ENCODE measurements at regions not wholly inside any gene's neighbourhood (a gene's known extent, or its start where the extent isn't known, plus 50 kb on each side); places are given as distances from the start of the nearest gene placed in this dataset.

DNA sequence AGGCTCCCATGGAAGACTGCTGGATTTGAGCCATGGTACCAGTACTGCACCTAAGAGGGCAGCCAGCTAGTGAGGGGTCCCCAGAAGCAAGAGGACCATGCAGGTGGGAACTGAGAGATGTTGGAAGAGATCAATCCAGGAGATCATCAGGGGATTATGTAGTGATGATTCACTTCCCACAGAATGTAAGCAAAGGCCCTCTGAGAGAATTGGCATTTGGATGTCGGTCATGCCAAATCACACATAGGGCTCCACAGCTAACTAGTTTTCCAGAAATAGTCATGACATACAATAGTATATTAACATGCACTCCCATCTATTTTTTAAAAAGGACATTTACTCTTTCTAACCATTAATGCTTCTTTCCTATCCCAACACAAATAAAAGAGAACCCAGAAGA lies 112.5 kb downstream of the RASGEF1B start:
- TF ChIP-seq RAD21 (IDR thresholded peaks at IDR 0.05; ENCODE audit: low read depth) (no peak), TEAD4 (IDR thresholded peaks at IDR 0.05) (no peak), EGR1 (IDR thresholded peaks at IDR 0.05) (no peak), EP300 (IDR thresholded peaks at IDR 0.05; ENCODE audit: borderline replicate concordance) (no peak), TCF12 (IDR thresholded peaks at IDR 0.05; ENCODE audit: low read depth) (no peak)
- TF ChIP-seq, protein P1, sequence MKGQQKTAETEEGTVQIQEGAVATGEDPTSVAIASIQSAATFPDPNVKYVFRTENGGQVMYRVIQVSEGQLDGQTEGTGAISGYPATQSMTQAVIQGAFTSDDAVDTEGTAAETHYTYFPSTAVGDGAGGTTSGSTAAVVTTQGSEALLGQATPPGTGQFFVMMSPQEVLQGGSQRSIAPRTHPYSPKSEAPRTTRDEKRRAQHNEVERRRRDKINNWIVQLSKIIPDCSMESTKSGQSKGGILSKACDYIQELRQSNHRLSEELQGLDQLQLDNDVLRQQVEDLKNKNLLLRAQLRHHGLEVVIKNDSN (IDR thresholded peaks at IDR 0.05) = no peak

DNA sequence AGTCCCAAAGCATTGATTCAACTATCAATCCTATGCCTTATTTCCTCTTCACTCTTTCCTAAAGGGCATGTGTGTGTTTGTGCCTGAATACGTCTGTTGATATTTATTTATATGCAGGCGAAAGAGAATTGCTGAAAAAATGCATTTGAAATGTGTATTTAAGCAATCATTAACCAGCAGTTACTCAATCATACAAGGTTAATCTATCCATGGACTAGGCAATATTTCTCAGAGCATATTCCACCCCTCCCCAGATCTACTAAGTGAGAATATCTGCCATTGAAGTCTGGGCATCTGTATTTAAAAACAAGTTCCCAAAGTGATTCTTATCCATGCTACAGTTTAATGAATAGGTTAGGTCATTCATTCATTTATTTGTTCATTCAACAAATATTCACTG lies 113.6 kb downstream of the RASGEF1B start:
- no peak for TF ChIP-seq FOXM1 (IDR thresholded peaks at IDR 0.05; ENCODE audit: borderline replicate concordance, low read depth)
- no peak for TF ChIP-seq EGR1 (IDR thresholded peaks at IDR 0.05)
- TF ChIP-seq, protein P2, sequence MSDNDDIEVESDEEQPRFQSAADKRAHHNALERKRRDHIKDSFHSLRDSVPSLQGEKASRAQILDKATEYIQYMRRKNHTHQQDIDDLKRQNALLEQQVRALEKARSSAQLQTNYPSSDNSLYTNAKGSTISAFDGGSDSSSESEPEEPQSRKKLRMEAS (IDR thresholded peaks at IDR 0.05) = no peak
- no peak for TF ChIP-seq RAD21 (IDR thresholded peaks at IDR 0.05; ENCODE audit: low read depth)
- no peak for TF ChIP-seq YY1 (IDR thresholded peaks at IDR 0.05; ENCODE audit: low read depth)
- no peak for TF ChIP-seq TAF1 (IDR thresholded peaks at IDR 0.05; ENCODE audit: low read depth)
- TF ChIP-seq, protein P1 (IDR thresholded peaks at IDR 0.05) = no peak
- TF ChIP-seq CEBPB (IDR thresholded peaks at IDR 0.05) = no peak
- TF ChIP-seq, protein P3, sequence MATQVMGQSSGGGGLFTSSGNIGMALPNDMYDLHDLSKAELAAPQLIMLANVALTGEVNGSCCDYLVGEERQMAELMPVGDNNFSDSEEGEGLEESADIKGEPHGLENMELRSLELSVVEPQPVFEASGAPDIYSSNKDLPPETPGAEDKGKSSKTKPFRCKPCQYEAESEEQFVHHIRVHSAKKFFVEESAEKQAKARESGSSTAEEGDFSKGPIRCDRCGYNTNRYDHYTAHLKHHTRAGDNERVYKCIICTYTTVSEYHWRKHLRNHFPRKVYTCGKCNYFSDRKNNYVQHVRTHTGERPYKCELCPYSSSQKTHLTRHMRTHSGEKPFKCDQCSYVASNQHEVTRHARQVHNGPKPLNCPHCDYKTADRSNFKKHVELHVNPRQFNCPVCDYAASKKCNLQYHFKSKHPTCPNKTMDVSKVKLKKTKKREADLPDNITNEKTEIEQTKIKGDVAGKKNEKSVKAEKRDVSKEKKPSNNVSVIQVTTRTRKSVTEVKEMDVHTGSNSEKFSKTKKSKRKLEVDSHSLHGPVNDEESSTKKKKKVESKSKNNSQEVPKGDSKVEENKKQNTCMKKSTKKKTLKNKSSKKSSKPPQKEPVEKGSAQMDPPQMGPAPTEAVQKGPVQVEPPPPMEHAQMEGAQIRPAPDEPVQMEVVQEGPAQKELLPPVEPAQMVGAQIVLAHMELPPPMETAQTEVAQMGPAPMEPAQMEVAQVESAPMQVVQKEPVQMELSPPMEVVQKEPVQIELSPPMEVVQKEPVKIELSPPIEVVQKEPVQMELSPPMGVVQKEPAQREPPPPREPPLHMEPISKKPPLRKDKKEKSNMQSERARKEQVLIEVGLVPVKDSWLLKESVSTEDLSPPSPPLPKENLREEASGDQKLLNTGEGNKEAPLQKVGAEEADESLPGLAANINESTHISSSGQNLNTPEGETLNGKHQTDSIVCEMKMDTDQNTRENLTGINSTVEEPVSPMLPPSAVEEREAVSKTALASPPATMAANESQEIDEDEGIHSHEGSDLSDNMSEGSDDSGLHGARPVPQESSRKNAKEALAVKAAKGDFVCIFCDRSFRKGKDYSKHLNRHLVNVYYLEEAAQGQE (IDR thresholded peaks at IDR 0.05; ENCODE audit: low read depth) = no peak
- no peak for TF ChIP-seq CREB1 (IDR thresholded peaks at IDR 0.05; ENCODE audit: low read depth)
- TF ChIP-seq EP300 (IDR thresholded peaks at IDR 0.05; ENCODE audit: borderline replicate concordance) = no peak
- TF ChIP-seq TEAD4 (IDR thresholded peaks at IDR 0.05) = no peak
- no peak for TF ChIP-seq NFIC (IDR thresholded peaks at IDR 0.05)
- no peak for TF ChIP-seq ZBTB7A (IDR thresholded peaks at IDR 0.05; ENCODE audit: low read depth)
- no peak for TF ChIP-seq TCF12 (IDR thresholded peaks at IDR 0.05; ENCODE audit: low read depth)

DNA sequence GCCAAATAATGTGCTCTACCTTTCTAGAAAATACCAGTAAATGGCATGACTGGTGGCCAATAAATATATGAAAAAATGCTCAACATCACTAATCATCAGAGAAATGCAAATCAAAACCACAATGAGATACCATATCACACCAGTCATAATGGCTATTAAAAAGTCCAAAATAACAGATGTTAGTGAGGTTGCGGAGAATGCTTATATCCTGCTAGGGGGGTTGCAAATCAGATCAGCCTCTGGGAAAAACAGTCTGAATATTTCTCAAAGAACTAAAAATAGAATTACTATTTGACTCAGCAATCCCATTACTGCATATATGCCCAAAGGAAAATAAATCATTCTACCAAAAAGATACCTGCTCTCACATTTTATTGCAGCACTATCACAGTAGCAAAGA lies 115.1 kb downstream of the RASGEF1B start:
- no peak for TF ChIP-seq TCF12 (IDR thresholded peaks at IDR 0.05; ENCODE audit: low read depth)
- TF ChIP-seq YY1 (IDR thresholded peaks at IDR 0.05; ENCODE audit: low read depth) = no peak
- no peak for TF ChIP-seq FOXM1 (IDR thresholded peaks at IDR 0.05; ENCODE audit: borderline replicate concordance, low read depth)
- TF ChIP-seq NFIC (IDR thresholded peaks at IDR 0.05) = no peak

DNA sequence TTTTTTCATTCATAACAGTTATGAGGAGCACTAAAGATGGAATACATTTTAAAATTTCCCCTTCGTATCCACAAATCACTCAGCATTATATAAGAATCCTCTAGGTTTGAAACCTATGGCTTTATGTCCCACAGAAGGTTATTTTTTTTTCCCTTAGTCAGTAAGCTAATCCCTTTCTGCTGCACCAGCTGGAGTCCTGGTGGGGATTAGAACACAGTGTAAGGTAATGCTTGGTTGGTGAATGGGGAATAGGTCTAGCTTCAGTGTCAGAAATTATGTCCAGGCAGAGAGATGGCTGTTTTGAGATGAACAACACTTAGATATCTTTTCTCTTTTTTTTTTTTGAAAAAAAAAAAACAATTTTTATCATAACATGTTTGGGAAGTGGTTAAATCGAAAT lies 116.6 kb downstream of the RASGEF1B start:
- TF ChIP-seq TEAD4 (IDR thresholded peaks at IDR 0.05) (no peak), CEBPB (IDR thresholded peaks at IDR 0.05) (no peak), CREB1 (IDR thresholded peaks at IDR 0.05; ENCODE audit: low read depth) (no peak), YY1 (IDR thresholded peaks at IDR 0.05; ENCODE audit: low read depth) (no peak), TAF1 (IDR thresholded peaks at IDR 0.05; ENCODE audit: low read depth) (no peak), ZBTB7A (IDR thresholded peaks at IDR 0.05; ENCODE audit: low read depth) (no peak), RAD21 (IDR thresholded peaks at IDR 0.05; ENCODE audit: low read depth) (no peak)
- TF ChIP-seq, protein P3 (IDR thresholded peaks at IDR 0.05; ENCODE audit: low read depth) = no peak

DNA sequence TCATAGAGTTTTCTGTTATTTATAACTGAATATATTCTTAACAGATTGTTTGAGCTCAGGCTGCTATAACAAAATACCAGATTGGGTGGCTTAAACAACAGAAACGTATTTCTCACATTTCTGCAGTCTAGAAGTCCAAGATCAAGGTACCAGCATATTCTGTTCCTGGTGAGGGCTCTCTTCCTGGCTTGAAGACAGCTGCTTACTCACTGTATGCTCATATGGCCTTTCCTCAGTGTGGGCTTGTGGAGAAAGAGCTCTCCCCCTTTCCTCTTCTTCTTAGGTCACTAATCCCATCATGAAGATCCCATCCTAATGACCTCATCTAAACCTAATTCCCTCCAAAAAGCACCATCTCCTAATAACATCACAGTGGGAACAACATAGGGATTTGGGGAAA lies 117.8 kb downstream of the RASGEF1B start:
- TF ChIP-seq EGR1 (IDR thresholded peaks at IDR 0.05) = no peak

DNA sequence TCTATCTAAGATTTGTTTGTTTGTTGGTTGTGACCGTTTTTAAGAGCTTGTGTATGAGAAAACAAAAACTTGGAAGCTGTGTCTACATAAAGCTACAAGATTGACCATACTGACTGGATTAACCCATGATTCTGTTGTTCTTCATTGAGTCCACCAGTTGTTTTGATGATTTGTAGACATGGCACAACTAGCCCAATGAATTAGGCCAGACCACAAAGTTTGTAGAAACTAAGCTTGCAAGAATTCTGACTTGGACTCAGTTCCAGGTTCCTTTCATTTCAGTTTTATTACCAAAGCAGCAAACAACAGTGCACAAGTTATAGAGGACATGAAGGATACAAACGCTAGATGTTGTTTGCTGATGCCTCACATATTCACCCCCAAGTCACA lies 119.3 kb downstream of the RASGEF1B start:
- TF ChIP-seq CEBPB (IDR thresholded peaks at IDR 0.05) (no peak), EP300 (IDR thresholded peaks at IDR 0.05; ENCODE audit: borderline replicate concordance) (no peak), ZBTB7A (IDR thresholded peaks at IDR 0.05; ENCODE audit: low read depth) (no peak)
- TF ChIP-seq, protein P1 (IDR thresholded peaks at IDR 0.05) = no peak

All from Ishikawa (cell line).